ENCODE measurements at regions not wholly inside any gene's neighbourhood (a gene's known extent, or its start where the extent isn't known, plus 50 kb on each side); places are given as distances from the start of the nearest gene placed in this dataset.

GRCh38 chr21:41006636-41007035 lies 159.7 kb upstream of the DSCAM start:
- in situ Hi-C loops (cut with HindIII; ENCODE audit: low pct_unique_long_range_greater_than_20kb, low sequenced_read_pairs), result no loop called here
- DNase-seq (ENCODE audit: low read depth in 1 of 2, low spot score in 1 of 2), result no peak
- no peak for TF ChIP-seq JUND (IDR thresholded peaks at IDR 0.05; ENCODE audit: low read depth)

GRCh38 chr21:41008351-41008750 lies 159.6 kb upstream of the BACE2 start:
- in situ Hi-C loops (cut with HindIII; ENCODE audit: low pct_unique_long_range_greater_than_20kb, low sequenced_read_pairs), result no loop called here
- no peak for DNase-seq (ENCODE audit: low read depth in 1 of 2, low spot score in 1 of 2)
- no peak for TF ChIP-seq JUND (IDR thresholded peaks at IDR 0.05; ENCODE audit: low read depth)

- in situ Hi-C loops (cut with HindIII; ENCODE audit: low pct_unique_long_range_greater_than_20kb, low sequenced_read_pairs), result no loop called here
Observed at GRCh38 chr21:41008974-41009373, 159.0 kb upstream of the BACE2 start.

GRCh38 chr21:41009398-41010100 lies 158.4 kb upstream of the BACE2 start:
- in situ Hi-C loops (cut with HindIII; ENCODE audit: low pct_unique_long_range_greater_than_20kb, low sequenced_read_pairs), result no loop called here
- no peak for DNase-seq (ENCODE audit: low read depth in 1 of 2, low spot score in 1 of 2)
- TF ChIP-seq JUND (IDR thresholded peaks at IDR 0.05; ENCODE audit: low read depth), result no peak

More at GRCh38 chr21:41008974-41009373, 159.0 kb upstream of the BACE2 start:
- no peak for TF ChIP-seq JUND (IDR thresholded peaks at IDR 0.05; ENCODE audit: low read depth)
- no peak for DNase-seq (ENCODE audit: low read depth in 1 of 2, low spot score in 1 of 2)

GRCh38 chr21:41010101-41010435 lies 157.9 kb upstream of the BACE2 start:
- TF ChIP-seq JUND (IDR thresholded peaks at IDR 0.05; ENCODE audit: low read depth), result no peak
- no peak for DNase-seq (ENCODE audit: low read depth in 1 of 2, low spot score in 1 of 2)
- in situ Hi-C loops (cut with HindIII; ENCODE audit: low pct_unique_long_range_greater_than_20kb, low sequenced_read_pairs), result no loop called here

- no peak for DNase-seq (ENCODE audit: low read depth in 1 of 2, low spot score in 1 of 2)
- no peak for TF ChIP-seq JUND (IDR thresholded peaks at IDR 0.05; ENCODE audit: low read depth)
- in situ Hi-C loops (cut with HindIII; ENCODE audit: low pct_unique_long_range_greater_than_20kb, low sequenced_read_pairs), result no loop called here
Observed at GRCh38 chr21:41011098-41011731, 156.7 kb upstream of the BACE2 start.

- no peak for TF ChIP-seq JUND (IDR thresholded peaks at IDR 0.05; ENCODE audit: low read depth)
- in situ Hi-C loops (cut with HindIII; ENCODE audit: low pct_unique_long_range_greater_than_20kb, low sequenced_read_pairs), result no loop called here
- DNase-seq (ENCODE audit: low read depth in 1 of 2, low spot score in 1 of 2), result no peak
Observed at GRCh38 chr21:41011951-41012366, 156.0 kb upstream of the BACE2 start.

GRCh38 chr21:41012425-41012824 lies 155.5 kb upstream of the BACE2 start:
- in situ Hi-C loops (cut with HindIII; ENCODE audit: low pct_unique_long_range_greater_than_20kb, low sequenced_read_pairs), result no loop called here
- TF ChIP-seq JUND (IDR thresholded peaks at IDR 0.05; ENCODE audit: low read depth), result no peak
- DNase-seq (ENCODE audit: low read depth in 1 of 2, low spot score in 1 of 2), result no peak

GRCh38 chr21:41016472-41016871 lies 151.5 kb upstream of the BACE2 start:
- TF ChIP-seq JUND (IDR thresholded peaks at IDR 0.05; ENCODE audit: low read depth), result no peak
- in situ Hi-C loops (cut with HindIII; ENCODE audit: low pct_unique_long_range_greater_than_20kb, low sequenced_read_pairs), result no loop called here
- no peak for DNase-seq (ENCODE audit: low read depth in 1 of 2, low spot score in 1 of 2)

GRCh38 chr21:41018431-41018830 lies 149.5 kb upstream of the BACE2 start:
- TF ChIP-seq JUND (IDR thresholded peaks at IDR 0.05; ENCODE audit: low read depth), result no peak
- DNase-seq (ENCODE audit: low read depth in 1 of 2, low spot score in 1 of 2), result no peak
- in situ Hi-C loops (cut with HindIII; ENCODE audit: low pct_unique_long_range_greater_than_20kb, low sequenced_read_pairs), result no loop called here

- no peak for TF ChIP-seq JUND (IDR thresholded peaks at IDR 0.05; ENCODE audit: low read depth)
- peak in 1 of 2 experiments; percentile 73 for DNase-seq (ENCODE audit: low read depth in 1 of 2, low spot score in 1 of 2)
- in situ Hi-C loops (cut with HindIII; ENCODE audit: low pct_unique_long_range_greater_than_20kb, low sequenced_read_pairs), result no loop called here
Observed at GRCh38 chr21:41023936-41024335, 144.0 kb upstream of the BACE2 start.

GRCh38 chr21:41024341-41024740 lies 143.6 kb upstream of the BACE2 start:
- in situ Hi-C loops (cut with HindIII; ENCODE audit: low pct_unique_long_range_greater_than_20kb, low sequenced_read_pairs), result no loop called here
- TF ChIP-seq JUND (IDR thresholded peaks at IDR 0.05; ENCODE audit: low read depth), result peak; percentile 42; the same call in 1 of the 2 replicates
- DNase-seq (ENCODE audit: low read depth in 1 of 2, low spot score in 1 of 2), result peak in 1 of 2 experiments; percentile 87

- no peak for TF ChIP-seq JUND (IDR thresholded peaks at IDR 0.05; ENCODE audit: low read depth)
- in situ Hi-C loops (cut with HindIII; ENCODE audit: low pct_unique_long_range_greater_than_20kb, low sequenced_read_pairs), result no loop called here
- peak in 1 of 2 experiments; percentile 85 for DNase-seq (ENCODE audit: low read depth in 1 of 2, low spot score in 1 of 2)
Observed at GRCh38 chr21:41024746-41025254, 143.2 kb upstream of the BACE2 start.

Measured in T47D (cell line).